ENCODE measurements at regions not wholly inside any gene's neighbourhood (a gene's known extent, or its start where the extent isn't known, plus 50 kb on each side); places are given as distances from the start of the nearest gene placed in this dataset.

- no peak for DNase-seq
Observed at GRCh38 chr7:441684-442421, 77.8 kb downstream of the PDGFA start.

GRCh38 chr7:442457-442856, 77.2 kb downstream of the PDGFA start:
- no peak for DNase-seq

- DNase-seq = no peak
Observed at GRCh38 chr7:443279-443833, 76.3 kb downstream of the PDGFA start.

- no peak for DNase-seq
Observed at GRCh38 chr7:444606-445005, 75.0 kb downstream of the PDGFA start.

GRCh38 chr7:445020-445419, 74.6 kb downstream of the PDGFA start:
- DNase-seq = no peak

GRCh38 chr7:445563-446288, 73.9 kb downstream of the PDGFA start:
- no peak for DNase-seq

- DNase-seq = no peak
Observed at GRCh38 chr7:446289-446935, 73.2 kb downstream of the PDGFA start.

All from NCI-H524 treated with DMSO at 0.1 percent for 48 hours (cell line).